H9 (cell line): ENCODE measurements at regions not wholly inside any gene's neighbourhood (a gene's known extent, or its start where the extent isn't known, plus 50 kb on each side); places are given as distances from the start of the nearest gene placed in this dataset.

ENCODE experiments used
- DNase-seq: peaks from one replicate; pipeline ENCODE4 v3.0.0-alpha.2; 2017
- H2AFZ ChIP-seq: one replicate; pipeline ENCODE4 v1.6.1; 2013; ENCODE audit warnings: mild to moderate bottlenecking, low read length, control low read depth, moderate library complexity
- H2AK5ac ChIP-seq: 2 replicates; pipeline ENCODE4 v1.6.1; 2013; ENCODE audit warnings: low read length, control low read depth, mixed read lengths; ENCODE audit not compliant: insufficient read length
- H2BK120ac ChIP-seq: one replicate; pipeline ENCODE4 v1.6.1; 2013; ENCODE audit warnings: low read depth, mild to moderate bottlenecking, low read length, control low read depth, inconsistent platforms; ENCODE audit not compliant: poor library complexity, severe bottlenecking
- H2BK12ac ChIP-seq: 2 replicates; pipeline ENCODE4 v1.6.1; 2013; ENCODE audit warnings: low read length, control low read depth, mixed read lengths, low read depth; ENCODE audit not compliant: insufficient read length
- H2BK15ac ChIP-seq: 2 replicates; pipeline ENCODE4 v1.6.1; 2013; ENCODE audit warnings: low read depth, low read length, control low read depth
- H2BK20ac ChIP-seq: one replicate; pipeline ENCODE4 v1.6.1; 2013; ENCODE audit warnings: low read depth, mild to moderate bottlenecking, low read length, control low read depth, inconsistent platforms; ENCODE audit not compliant: poor library complexity, severe bottlenecking
- H2BK5ac ChIP-seq: 2 replicates; pipeline ENCODE4 v1.6.1; 2013; ENCODE audit warnings: low read length, control low read depth, mixed read lengths; ENCODE audit not compliant: insufficient read length
- H3K14ac ChIP-seq: 2 replicates; pipeline ENCODE4 v1.6.1; 2013; ENCODE audit warnings: low read length, control low read depth; ENCODE audit not compliant: insufficient read depth
- H3K18ac ChIP-seq: 2 replicates; pipeline ENCODE4 v1.6.1; 2013; ENCODE audit warnings: low read depth, mild to moderate bottlenecking, mixed read lengths, low read length, control low read depth; ENCODE audit not compliant: insufficient read length
- H3K23ac ChIP-seq: 2 replicates; pipeline ENCODE4 v1.6.1; 2013; ENCODE audit warnings: low read length, control low read depth, mixed read lengths, low read depth; ENCODE audit not compliant: insufficient read length
- H3K23me2 ChIP-seq: 2 replicates; pipeline ENCODE4 v1.6.1; 2013; ENCODE audit warnings: low read depth, mild to moderate bottlenecking, mixed read lengths, low read length, control low read depth; ENCODE audit not compliant: insufficient read length, poor library complexity, severe bottlenecking
- H3K27ac ChIP-seq: 2 replicates; pipeline ENCODE4 v1.5.1; 2013; ENCODE audit warnings: low read length, control low read depth, mixed read lengths, low read depth; ENCODE audit not compliant: insufficient read length
- H3K27me3 ChIP-seq: 2 replicates; pipeline ENCODE4 v1.6.1; 2013; ENCODE audit warnings: low read length, control low read depth, inconsistent platforms; ENCODE audit not compliant: insufficient read depth
- H3K4ac ChIP-seq: 2 replicates; pipeline ENCODE4 v1.6.1; 2013; ENCODE audit warnings: low read depth, mild to moderate bottlenecking, control low read depth, inconsistent platforms, low read length, moderate library complexity
- H3K4me1 ChIP-seq: 2 replicates; pipeline ENCODE4 v1.6.1; 2013; ENCODE audit warnings: low read length, control low read depth, inconsistent platforms; ENCODE audit not compliant: insufficient read depth
- H3K4me2 ChIP-seq: 2 replicates; pipeline ENCODE4 v1.6.1; 2013; ENCODE audit warnings: low read length, control low read depth, mixed read lengths; ENCODE audit not compliant: insufficient read length, insufficient read depth
- H3K56ac ChIP-seq: 2 replicates; pipeline ENCODE4 v1.6.1; 2013; ENCODE audit warnings: low read depth, mild to moderate bottlenecking, mixed read lengths, low read length, control low read depth; ENCODE audit not compliant: insufficient read length
- H3K79me1 ChIP-seq: 2 replicates; pipeline ENCODE4 v1.6.1; 2013; ENCODE audit warnings: low read depth, mild to moderate bottlenecking, moderate library complexity, low read length, control low read depth, inconsistent platforms; ENCODE audit not compliant: insufficient read depth, poor library complexity, severe bottlenecking
- H3K79me2 ChIP-seq: 2 replicates; pipeline ENCODE4 v1.6.1; 2013; ENCODE audit warnings: low read length, control low read depth, inconsistent platforms; ENCODE audit not compliant: insufficient read depth
- H3K9ac ChIP-seq: 2 replicates; pipeline ENCODE4 v1.6.1; 2013; ENCODE audit warnings: low read length, control low read depth, mixed read lengths; ENCODE audit not compliant: insufficient read length; ENCODE audit errors: extremely low read depth
- H3K9me3 ChIP-seq: one replicate; pipeline ENCODE4 v1.6.1; 2013; ENCODE audit warnings: low read depth, low read length, inconsistent platforms; ENCODE audit not compliant: control insufficient read depth
- H3T11ph ChIP-seq: one replicate; pipeline ENCODE4 v1.6.1; 2013; ENCODE audit warnings: mild to moderate bottlenecking, low read length, control low read depth, inconsistent platforms
- H4K20me1 ChIP-seq: one replicate; pipeline ENCODE4 v1.6.1; 2013; ENCODE audit not compliant: control insufficient read depth, insufficient read length, insufficient read depth
- H4K5ac ChIP-seq: 2 replicates; pipeline ENCODE4 v1.6.1; 2013; ENCODE audit warnings: low read depth, mild to moderate bottlenecking, mixed read lengths, low read length, control low read depth; ENCODE audit not compliant: insufficient read length
- H4K8ac ChIP-seq: replicated peaks from 2 replicates; pipeline ENCODE4 v1.6.1; 2013; ENCODE audit warnings: low read length, control low read depth, mixed read lengths, low read depth; ENCODE audit not compliant: insufficient read length
- H4K91ac ChIP-seq: 2 replicates; pipeline ENCODE4 v1.6.1; 2013; ENCODE audit warnings: low read depth, mild to moderate bottlenecking, moderate library complexity, mixed read lengths, low read length, control low read depth; ENCODE audit not compliant: insufficient read length
- H3K27ac Mint-ChIP-seq, 3 experiments: 2 replicates in 2 of 3; 3 replicates in 1 of 3; pipeline ENCODE4 v1.8.0; 2020 to 2021; ENCODE audit warnings: mixed read lengths in 3 of 3, mild to moderate bottlenecking in 1 of 3, moderate library complexity in 1 of 3
- H3K27me3 Mint-ChIP-seq: 2 replicates; pipeline ENCODE4 v1.8.0; 2021; ENCODE audit warnings: low read depth, mild to moderate bottlenecking, moderate library complexity, mixed read lengths
- H3K36me3 Mint-ChIP-seq, 3 experiments: 2 replicates in 2 of 3; 3 replicates in 1 of 3; pipeline ENCODE4 v1.8.0; 2020 to 2021; ENCODE audit warnings: low read depth in 3 of 3, mixed read lengths in 3 of 3; ENCODE audit not compliant: insufficient read depth in 1 of 3
- H3K4me1 Mint-ChIP-seq, 2 experiments: 2 replicates each; pipeline ENCODE4 v1.8.0; 2020; ENCODE audit warnings: mixed read lengths in 2 of 2
- H3K4me3 Mint-ChIP-seq, 2 experiments: 2 replicates in 1 of 2; 3 replicates in 1 of 2; pipeline ENCODE4 v1.8.0; 2020 to 2021; ENCODE audit warnings: mild to moderate bottlenecking in 2 of 2, mixed read lengths in 2 of 2, moderate library complexity in 1 of 2
- H3K9me3 Mint-ChIP-seq, 2 experiments: 2 replicates in 1 of 2; 3 replicates in 1 of 2; pipeline ENCODE4 v1.8.0; 2020; ENCODE audit warnings: mild to moderate bottlenecking in 2 of 2, mixed read lengths in 2 of 2, moderate library complexity in 1 of 2
- CTCF ChIP-seq: fragments of 200-600 bp; sonication (generic); conservative IDR thresholded peaks from 3 replicates; pipeline ENCODE4 v1.8.0; 2021; ENCODE audit warnings: antibody characterized with exemption, mild to moderate bottlenecking
- WGBS: extraction: QIAGEN DNeasy Blood & Tissue Kit; methylation state at CpG from one replicate; pipeline ENCODE4 v1.1.7; 2013; ENCODE audit warnings: missing lambda C conversion rate, low lambda C conversion rate, mixed read lengths; ENCODE audit not compliant: insufficient read length; ENCODE audit errors: extremely low coverage; 5-methylcytosine and 5-hydroxymethylcytosine counted together

GRCh38 chr7:16348251-16348650 lies 73.1 kb downstream of the CRPPA start:
- H2AFZ ChIP-seq, result no peak overlapping the region
- no peaks in the 10 kb centered on the region for H3K27me3 Mint-ChIP-seq
- WGBS, result no CpG with 5 or more reads among the region's 4 CpGs

More at GRCh38 chr7:16348251-16348650, 73.1 kb downstream of the CRPPA start:
- no peak overlapping the region for H3K56ac ChIP-seq
- DNase-seq, result no peak
- H4K20me1 ChIP-seq, result no peaks in the 10 kb centered on the region
- H3T11ph ChIP-seq, result no peak overlapping the region
- no peak overlapping the region for H3K27ac ChIP-seq
- H3K79me1 ChIP-seq, result no peaks in the 10 kb centered on the region
- H2BK5ac ChIP-seq, result no peak overlapping the region
- no peaks in the 10 kb centered on the region for H3K27me3 ChIP-seq
- Mint-ChIP-seq H3K4me1 (no peaks in the 10 kb centered on the region), H3K27ac (no peak overlapping the region), H3K9me3 (peaks cover 6 to 11% of the 10 kb centered on the region in 2 experiments), H3K4me3 (no peak overlapping the region), H3K36me3 (peaks cover 2 to 10% (median 4%) of the 10 kb centered on the region in 3 experiments; a peak in 4 of 7 replicates)
- no peak overlapping the region for H3K4me2 ChIP-seq
- no peak overlapping the region for H3K9ac ChIP-seq
- no peaks in the 10 kb centered on the region for H3K4me1 ChIP-seq
- no peak for TF ChIP-seq CTCF
- H3K18ac ChIP-seq, result no peak overlapping the region
- H3K14ac ChIP-seq, result no peak overlapping the region
- no peak overlapping the region for H2BK12ac ChIP-seq
- no peak overlapping the region for H2AK5ac ChIP-seq
- no peak overlapping the region for H3K4ac ChIP-seq
- no peak overlapping the region for H4K8ac ChIP-seq
- no peaks in the 10 kb centered on the region for H3K9me3 ChIP-seq
- H2BK120ac ChIP-seq, result no peak overlapping the region
- no peak overlapping the region for H4K5ac ChIP-seq
- H4K91ac ChIP-seq, result no peak overlapping the region
- no peak overlapping the region for H3K23ac ChIP-seq
- no peaks in the 10 kb centered on the region for H3K79me2 ChIP-seq
- no peak overlapping the region for H2BK20ac ChIP-seq
- no peak overlapping the region for H2BK15ac ChIP-seq
- no peaks in the 10 kb centered on the region for H3K23me2 ChIP-seq
